ENCODE measurements at regions not wholly inside any gene's neighbourhood (a gene's known extent, or its start where the extent isn't known, plus 50 kb on each side); places are given as distances from the start of the nearest gene placed in this dataset.

GRCh38 chr10:63711867-63712716 lies 190.9 kb downstream of the REEP3 start (continued):
- TF ChIP-seq NKX3-1 (CRISPR knock-in tag; IDR thresholded peaks at IDR 0.05) = no peak
- no peak for TF ChIP-seq ERF (CRISPR knock-in tag; IDR thresholded peaks at IDR 0.05)
- TF ChIP-seq, protein P1, sequence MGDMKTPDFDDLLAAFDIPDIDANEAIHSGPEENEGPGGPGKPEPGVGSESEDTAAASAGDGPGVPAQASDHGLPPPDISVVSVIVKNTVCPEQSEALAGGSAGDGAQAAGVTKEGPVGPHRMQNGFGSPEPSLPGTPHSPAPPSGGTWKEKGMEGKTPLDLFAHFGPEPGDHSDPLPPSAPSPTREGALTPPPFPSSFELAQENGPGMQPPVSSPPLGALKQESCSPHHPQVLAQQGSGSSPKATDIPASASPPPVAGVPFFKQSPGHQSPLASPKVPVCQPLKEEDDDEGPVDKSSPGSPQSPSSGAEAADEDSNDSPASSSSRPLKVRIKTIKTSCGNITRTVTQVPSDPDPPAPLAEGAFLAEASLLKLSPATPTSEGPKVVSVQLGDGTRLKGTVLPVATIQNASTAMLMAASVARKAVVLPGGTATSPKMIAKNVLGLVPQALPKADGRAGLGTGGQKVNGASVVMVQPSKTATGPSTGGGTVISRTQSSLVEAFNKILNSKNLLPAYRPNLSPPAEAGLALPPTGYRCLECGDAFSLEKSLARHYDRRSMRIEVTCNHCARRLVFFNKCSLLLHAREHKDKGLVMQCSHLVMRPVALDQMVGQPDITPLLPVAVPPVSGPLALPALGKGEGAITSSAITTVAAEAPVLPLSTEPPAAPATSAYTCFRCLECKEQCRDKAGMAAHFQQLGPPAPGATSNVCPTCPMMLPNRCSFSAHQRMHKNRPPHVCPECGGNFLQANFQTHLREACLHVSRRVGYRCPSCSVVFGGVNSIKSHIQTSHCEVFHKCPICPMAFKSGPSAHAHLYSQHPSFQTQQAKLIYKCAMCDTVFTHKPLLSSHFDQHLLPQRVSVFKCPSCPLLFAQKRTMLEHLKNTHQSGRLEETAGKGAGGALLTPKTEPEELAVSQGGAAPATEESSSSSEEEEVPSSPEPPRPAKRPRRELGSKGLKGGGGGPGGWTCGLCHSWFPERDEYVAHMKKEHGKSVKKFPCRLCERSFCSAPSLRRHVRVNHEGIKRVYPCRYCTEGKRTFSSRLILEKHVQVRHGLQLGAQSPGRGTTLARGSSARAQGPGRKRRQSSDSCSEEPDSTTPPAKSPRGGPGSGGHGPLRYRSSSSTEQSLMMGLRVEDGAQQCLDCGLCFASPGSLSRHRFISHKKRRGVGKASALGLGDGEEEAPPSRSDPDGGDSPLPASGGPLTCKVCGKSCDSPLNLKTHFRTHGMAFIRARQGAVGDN (CRISPR knock-in tag; IDR thresholded peaks at IDR 0.05) = peak; percentile 17; the same call in 1 of the 2 replicates
- no peak for TF ChIP-seq RBFOX2 (IDR thresholded peaks at IDR 0.05; ENCODE audit: low read depth, low read length)
- TF ChIP-seq ZNF20 (CRISPR knock-in tag; IDR thresholded peaks at IDR 0.05) = no peak

- no peak for DNase-seq (ENCODE audit: low spot score)
- ChIA-PET CTCF (ENCODE audit: low intra/inter-chr PET ratio, low total read pairs) (no interaction called here), POLR2A (no interaction called here)
- Histone ChIP-seq H3K4me3 (replicated peaks in 1 of 3; ENCODE audit: insufficient read depth in 1 of 3, low read depth in 2 of 3, low read length in 3 of 3) (no peak overlapping the region), H3K27me3 (ENCODE audit: control insufficient read depth in 1 of 2, insufficient read depth in 2 of 2, low read length in 2 of 2) (no peaks in the 10 kb centered on the region; a peak in 2 of 5 replicates), H3K9me3 (ENCODE audit: low read length) (no peaks in the 10 kb centered on the region), H3K36me3 (replicated peaks in 1 of 2; ENCODE audit: control insufficient read depth in 1 of 2, insufficient read depth in 2 of 2, low read length in 2 of 2) (no peaks in the 10 kb centered on the region), H3K9ac (ENCODE audit: insufficient read depth, low read depth, low read length) (no peak overlapping the region), H4K20me1 (ENCODE audit: insufficient read depth, low read length) (no peaks in the 10 kb centered on the region), H3K4me1 (ENCODE audit: insufficient read depth, low read length) (peaks cover 36% of the 10 kb centered on the region), H3K4me2 (ENCODE audit: low read depth, low read length) (peak overlapping the region; percentile 54), H3K79me2 (ENCODE audit: insufficient read depth, low read length) (no peaks in the 10 kb centered on the region), H2AFZ (ENCODE audit: low read length) (no peak overlapping the region), H3K27ac (ENCODE audit: extremely low read length, insufficient read depth, low read length) (no peak overlapping the region)
- FAIRE-seq = no peak
- in situ Hi-C loops (cut with HindIII; ENCODE audit: extremely low pct_ligation_motif_present, low pct_unique_long_range_greater_than_20kb) = loop anchor here (10.0 kb wide), 2 partner anchors 78 to 548 kb away; no protein-coding TSS in a partner anchor
- intact Hi-C loops (cut with micrococcal nuclease; ENCODE audit: unreplicated experiment) = no loop called here
- ATAC-seq = no peak
- WGBS (ENCODE audit: low lambda C conversion rate) = 63% methylated on average over 1 of the region's 1 CpG
- no TSS peak for BruUV-seq (replicated peaks)
- TF ChIP-seq ZNF251 (CRISPR knock-in tag; IDR thresholded peaks at IDR 0.05) (no peak), PTBP1 (IDR thresholded peaks at IDR 0.05; ENCODE audit: low read depth, low read length, poor library complexity, severe bottlenecking) (no peak)
- TF ChIP-seq, protein P2, sequence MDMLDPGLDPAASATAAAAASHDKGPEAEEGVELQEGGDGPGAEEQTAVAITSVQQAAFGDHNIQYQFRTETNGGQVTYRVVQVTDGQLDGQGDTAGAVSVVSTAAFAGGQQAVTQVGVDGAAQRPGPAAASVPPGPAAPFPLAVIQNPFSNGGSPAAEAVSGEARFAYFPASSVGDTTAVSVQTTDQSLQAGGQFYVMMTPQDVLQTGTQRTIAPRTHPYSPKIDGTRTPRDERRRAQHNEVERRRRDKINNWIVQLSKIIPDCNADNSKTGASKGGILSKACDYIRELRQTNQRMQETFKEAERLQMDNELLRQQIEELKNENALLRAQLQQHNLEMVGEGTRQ (IDR thresholded peaks at IDR 0.05; ENCODE audit: low read depth, low read length) = no peak
- TF ChIP-seq, protein P2 (CRISPR knock-in tag; IDR thresholded peaks at IDR 0.05; ENCODE audit: borderline replicate concordance) = no peak
Measured at GRCh38 chr10:63712717-63713115, 191.5 kb downstream of the REEP3 start.

All from HepG2 (cell line).